ENCODE measurements at regions not wholly inside any gene's neighbourhood (a gene's known extent, or its start where the extent isn't known, plus 50 kb on each side); places are given as distances from the start of the nearest gene placed in this dataset.

DNA sequence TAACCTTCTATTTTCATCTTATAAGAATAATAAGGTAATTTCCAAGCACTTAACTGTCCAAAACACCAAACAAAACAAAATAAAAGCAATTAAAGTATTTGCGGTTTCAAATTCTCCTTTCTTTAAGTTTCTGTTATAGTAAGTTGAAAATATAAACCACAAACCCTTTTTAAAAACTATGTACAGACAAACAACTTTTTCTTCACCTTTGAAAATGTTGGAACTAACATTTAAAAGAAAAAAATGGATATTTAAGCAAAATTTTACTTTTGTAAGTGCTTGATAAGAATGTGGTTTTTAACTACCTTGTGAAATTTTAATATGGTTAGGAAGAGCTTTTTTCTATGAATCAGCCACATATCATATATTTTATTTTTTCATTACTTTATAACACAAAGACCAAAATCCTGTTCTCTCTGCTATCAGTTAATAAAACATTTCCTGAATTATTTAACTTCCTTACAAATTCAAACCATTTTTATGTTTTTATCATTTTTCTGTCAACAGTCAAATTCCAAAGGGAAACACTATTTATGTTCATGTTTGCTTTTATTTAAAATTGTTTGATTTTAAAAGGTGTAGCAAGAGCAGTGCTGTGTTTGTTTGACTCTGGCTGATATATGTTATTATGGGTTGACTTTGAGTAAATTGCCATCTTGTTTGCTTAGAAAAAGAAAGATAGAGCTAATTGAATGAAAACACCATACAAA lies 554.1 kb upstream of the KLHL1 start:
- DNase-seq (ENCODE audit: low read depth in 2 of 2): no peak

GRCh38 chr13:70644052-70644451 lies 535.8 kb upstream of the KLHL1 start:
- no peak for DNase-seq (ENCODE audit: low read depth in 2 of 2)

GRCh38 chr13:70634893-70635292 lies 526.6 kb upstream of the KLHL1 start:
- no peak for DNase-seq (ENCODE audit: low read depth in 2 of 2)

DNA sequence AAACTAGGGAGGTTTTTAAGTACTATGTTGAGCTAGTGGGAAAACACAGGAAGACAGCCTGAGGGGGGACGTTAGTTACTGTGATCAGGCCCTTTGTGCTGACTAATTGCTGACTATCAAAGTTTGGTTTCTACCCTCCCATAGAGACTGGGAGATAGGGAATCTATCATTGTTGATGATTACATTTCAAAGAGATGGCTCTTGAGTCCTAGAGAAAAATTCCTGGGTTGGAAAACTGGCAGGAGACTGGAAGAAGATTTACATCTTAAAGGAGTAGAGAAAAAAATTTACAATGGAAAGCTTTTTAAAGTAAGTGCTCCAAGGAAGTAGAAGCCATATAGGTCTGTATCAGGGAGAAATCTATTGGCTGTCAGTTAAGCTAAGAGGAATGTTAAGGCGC lies 522.0 kb upstream of the KLHL1 start:
- no peak for DNase-seq (ENCODE audit: low read depth in 2 of 2)

- no peak for DNase-seq (ENCODE audit: low read depth in 2 of 2)
These were observed 515.0 kb upstream of the KLHL1 start for GRCh38 chr13:70623239-70623638.

DNA sequence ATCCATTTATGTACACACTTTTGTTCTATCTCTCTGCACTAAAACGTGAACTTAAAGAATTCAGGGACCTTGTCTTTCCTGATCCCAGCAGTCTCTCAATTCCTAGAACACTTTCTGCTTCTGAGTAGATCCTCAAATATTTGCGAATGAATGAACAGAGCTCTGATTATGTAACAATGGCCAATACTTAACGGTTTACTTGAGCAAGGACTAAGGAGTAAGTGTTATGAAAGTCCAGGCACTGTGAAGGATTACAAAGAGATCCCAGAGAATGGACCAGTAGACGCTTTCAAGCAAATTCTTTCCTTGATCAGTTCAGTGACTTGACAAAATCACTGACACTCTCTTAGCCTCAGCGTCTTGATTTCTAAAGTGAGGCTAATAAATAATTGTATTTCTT lies 514.5 kb upstream of the KLHL1 start:
- DNase-seq (ENCODE audit: low read depth in 2 of 2): no peak

DNA sequence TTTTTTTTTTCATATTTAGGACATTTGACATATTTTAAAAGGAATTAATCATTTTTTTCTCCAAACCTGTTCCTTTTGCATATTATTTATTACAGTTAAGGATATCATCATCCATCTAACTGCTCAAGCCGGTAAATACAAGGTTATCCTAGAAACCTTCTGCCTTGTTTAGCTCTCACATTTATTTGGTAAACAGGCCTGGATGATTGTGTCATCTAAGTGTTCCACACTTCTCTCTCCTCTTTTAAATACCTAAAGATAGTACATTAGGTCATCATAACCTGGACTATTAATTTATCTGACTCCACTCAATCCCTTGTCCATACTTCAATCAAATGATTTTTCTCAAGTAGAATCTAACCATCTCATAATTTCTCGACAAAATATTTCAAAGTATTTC lies 511.7 kb upstream of the KLHL1 start:
- DNase-seq (ENCODE audit: low read depth in 2 of 2): no peak

DNA sequence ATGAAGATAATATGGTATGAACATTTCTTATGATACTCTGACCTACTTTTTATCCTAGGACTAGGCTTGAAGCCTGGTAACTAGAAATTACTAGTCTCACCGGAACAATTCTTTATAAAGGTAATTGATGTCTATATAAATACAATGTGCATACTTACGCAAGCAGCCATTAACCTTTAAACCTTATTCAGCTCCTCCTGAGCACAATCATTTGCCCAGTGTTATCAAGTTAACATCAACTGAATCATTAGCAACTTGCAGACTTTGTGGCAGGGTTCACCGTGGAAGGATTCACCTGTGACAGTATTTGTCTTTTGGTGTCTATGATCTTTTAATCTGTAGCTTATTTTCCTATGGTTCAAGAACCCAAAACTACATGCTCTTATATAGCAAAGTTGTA lies 508.6 kb upstream of the KLHL1 start:
- DNase-seq (ENCODE audit: low read depth in 2 of 2): no peak

- DNase-seq (ENCODE audit: low read depth in 2 of 2): no peak
These were observed 505.0 kb upstream of the KLHL1 start for GRCh38 chr13:70613295-70613694.

DNA sequence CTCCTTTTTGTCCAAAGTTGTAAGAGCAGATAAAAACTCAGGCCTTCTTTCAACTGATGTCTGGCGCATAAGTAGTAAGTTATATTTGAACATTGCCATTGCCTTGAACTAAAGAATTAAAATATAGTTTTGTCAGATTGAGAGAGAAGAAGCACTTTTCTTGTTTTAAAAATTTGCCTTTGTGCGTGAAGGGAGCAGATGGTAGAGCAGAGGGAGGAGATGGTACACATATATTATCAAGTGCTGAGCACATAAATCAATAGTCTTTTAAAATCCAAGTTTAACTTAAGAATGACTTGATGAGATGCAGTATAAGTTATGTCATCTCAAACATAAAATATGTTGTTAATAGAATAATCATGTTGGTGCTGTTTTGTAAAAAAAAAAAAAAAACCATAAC lies 504.6 kb upstream of the KLHL1 start:
- DNase-seq (ENCODE audit: low read depth in 2 of 2): no peak

DNA sequence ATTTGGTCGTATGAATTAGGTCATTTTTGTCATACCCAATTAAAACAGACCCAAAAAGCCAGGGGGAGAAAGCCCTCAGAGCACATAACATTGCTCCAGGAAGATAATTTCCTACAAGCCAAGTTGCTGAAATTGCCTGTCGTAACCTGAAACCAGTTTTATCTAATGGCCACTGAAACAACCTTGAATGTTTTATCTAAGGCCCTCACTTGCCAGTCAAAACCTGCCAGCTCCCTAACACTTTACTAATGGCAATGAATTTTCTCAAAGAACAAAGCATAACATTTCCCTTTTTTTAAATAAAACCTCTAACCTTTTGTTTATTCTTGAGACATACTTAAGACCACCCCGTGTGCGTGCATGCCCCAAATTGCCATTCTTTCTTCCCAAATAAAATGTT lies 496.2 kb upstream of the KLHL1 start:
- no peak for DNase-seq (ENCODE audit: low read depth in 2 of 2)

DNA sequence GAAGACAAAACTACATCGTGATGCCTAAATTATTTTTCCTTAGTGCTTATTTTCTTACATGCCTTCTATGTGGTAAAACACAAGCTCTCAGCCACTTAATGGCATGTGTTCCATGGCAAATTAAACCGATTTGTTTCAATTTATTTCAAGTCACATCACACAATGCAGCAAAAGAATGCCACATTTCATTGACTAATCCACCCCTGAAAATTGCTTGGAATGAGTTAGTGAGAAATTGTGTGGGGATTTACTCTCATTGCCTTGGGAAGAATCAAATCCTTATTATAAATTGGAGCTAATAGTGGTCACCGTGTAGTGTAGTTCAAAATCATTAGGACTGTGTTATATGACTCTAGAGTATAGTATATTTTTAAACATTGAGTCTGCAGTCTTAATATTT lies 485.5 kb upstream of the KLHL1 start:
- DNase-seq (ENCODE audit: low read depth in 2 of 2): no peak

DNA sequence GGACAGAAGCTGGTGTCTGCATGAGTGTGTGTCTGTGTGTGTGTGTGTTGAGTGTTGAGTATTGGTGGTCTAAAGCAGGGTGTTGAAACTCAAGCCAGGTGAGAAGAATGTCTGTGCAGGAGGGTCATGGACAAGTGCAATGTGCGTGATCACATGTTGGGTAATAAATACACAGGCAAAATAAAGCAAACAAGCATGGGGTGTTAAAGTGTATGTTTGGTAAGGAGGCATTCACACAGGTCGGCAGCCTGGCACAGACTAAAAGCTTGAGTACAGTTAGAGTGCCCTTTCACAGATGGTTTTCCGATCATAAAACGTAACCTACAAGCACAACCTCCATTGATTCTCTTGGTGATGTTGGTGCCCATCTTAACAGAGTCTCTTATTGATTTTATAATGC lies 476.9 kb upstream of the KLHL1 start:
- DNase-seq (ENCODE audit: low read depth in 2 of 2): no peak

GRCh38 chr13:70580825-70581224 lies 472.6 kb upstream of the KLHL1 start:
- DNase-seq (ENCODE audit: low read depth in 2 of 2): no peak

GRCh38 chr13:70579941-70580340 lies 471.7 kb upstream of the KLHL1 start:
- DNase-seq (ENCODE audit: low read depth in 2 of 2): no peak

DNA sequence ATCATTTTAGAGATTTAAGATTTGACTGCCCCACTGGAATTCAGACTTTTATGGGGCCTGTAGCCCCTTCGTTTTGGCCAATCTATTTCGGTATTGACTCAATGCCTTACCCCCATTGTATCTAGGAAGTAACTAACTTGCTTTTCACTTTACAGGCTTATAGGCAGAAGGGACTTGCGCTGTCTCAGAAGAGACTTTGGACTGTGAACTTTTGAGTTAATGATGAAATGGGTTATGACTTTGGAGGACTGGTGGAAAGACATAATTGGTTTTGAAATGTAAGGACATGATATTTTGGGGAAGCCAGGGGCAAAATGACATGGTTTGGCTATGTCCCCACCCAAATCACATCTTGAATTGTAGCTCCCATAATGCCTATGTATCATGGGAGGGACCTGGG lies 463.0 kb upstream of the KLHL1 start:
- DNase-seq (ENCODE audit: low read depth in 2 of 2): no peak

- DNase-seq (ENCODE audit: low read depth in 2 of 2): peak in 1 of 2 experiments; percentile 1
These were observed 460.3 kb upstream of the KLHL1 start for GRCh38 chr13:70568571-70568970.

DNA sequence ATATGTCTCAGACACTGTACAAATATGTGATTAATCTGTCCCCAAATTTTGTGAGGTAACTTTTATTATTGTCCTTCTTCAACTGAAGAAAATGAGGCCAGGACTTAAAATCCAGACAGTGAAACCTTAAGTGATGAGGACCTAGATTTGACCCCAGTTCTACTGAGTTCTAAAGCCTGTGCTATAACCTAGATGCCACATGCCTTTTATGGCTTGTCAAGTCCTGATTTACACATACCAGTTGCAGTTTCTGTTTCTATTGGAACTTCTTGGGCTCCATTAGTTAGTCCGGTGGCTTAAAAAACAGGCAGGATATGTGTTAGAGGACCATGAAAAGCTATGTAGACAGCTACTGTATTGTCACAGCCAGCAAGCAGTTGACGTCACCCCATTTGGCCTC lies 436.5 kb upstream of the KLHL1 start:
- no peak for DNase-seq (ENCODE audit: low read depth in 2 of 2)

DNA sequence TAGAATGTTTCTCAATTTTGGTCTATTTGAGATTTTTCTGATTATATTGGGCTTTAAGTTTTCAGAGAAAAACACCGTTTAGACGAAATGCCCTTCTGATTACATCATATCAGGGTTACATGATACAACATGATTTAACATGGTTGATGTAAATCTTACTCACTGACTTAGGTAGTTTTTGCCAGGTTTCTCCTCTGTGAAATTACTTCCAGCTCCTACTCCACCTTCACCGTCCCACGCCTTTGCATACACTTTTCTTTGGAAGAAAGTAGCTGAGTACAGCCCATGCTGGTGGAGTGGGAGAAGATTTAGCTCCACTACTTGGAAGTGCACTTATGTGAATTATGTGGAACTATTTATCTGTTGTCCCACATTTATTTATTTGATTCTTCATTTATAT lies 433.2 kb upstream of the KLHL1 start:
- DNase-seq (ENCODE audit: low read depth in 2 of 2): no peak

- no peak for DNase-seq (ENCODE audit: low read depth in 2 of 2)
These were observed 426.2 kb upstream of the KLHL1 start for GRCh38 chr13:70534466-70534865.

DNA sequence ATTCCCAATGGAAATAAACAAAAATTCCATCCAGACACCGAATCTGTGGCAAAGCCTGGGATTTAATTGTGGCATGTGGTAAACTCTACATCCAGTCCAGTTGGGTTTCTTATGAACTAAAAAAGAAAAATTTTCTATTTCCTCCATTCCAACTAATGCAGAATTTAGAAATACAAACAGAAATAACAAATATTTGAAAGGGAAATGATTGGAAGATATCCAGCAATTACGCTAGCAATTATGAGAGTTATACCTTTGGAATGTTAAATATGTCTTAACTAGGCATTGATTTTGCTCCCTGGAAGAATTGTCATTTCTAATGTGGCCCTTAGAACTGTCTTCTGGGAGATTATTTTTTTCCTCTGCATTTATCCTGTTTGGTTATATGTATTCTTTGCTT lies 421.4 kb upstream of the KLHL1 start:
- DNase-seq (ENCODE audit: low read depth in 2 of 2): no peak

DNA sequence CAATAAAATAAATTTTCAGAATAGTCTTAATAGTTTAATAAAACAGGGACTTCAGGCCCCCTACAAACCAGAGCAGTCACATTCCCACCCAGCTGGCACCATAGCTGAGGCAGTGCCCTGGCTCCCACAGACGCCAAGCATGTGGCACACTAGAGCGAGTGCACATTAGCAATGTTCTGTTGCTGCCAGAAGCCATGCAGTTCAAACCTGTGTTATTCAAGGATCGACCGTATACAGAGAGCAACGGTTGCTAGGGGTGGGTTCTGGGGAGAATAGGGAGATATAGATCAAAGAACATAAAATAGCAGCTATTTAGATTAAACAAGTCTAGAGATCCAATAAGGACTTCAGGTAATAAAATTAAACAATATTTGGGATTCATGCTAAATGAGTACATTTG lies 419.3 kb upstream of the KLHL1 start:
- DNase-seq (ENCODE audit: low read depth in 2 of 2): no peak

- DNase-seq (ENCODE audit: low read depth in 2 of 2): no peak
These were observed 415.4 kb upstream of the KLHL1 start for GRCh38 chr13:70523622-70524021.

- DNase-seq (ENCODE audit: low read depth in 2 of 2): no peak
These were observed 412.2 kb upstream of the KLHL1 start for GRCh38 chr13:70520275-70521036.
